Lung (tissue), 11 donors: ENCODE measurements at regions not wholly inside any gene's neighbourhood (a gene's known extent, or its start where the extent isn't known, plus 50 kb on each side); places are given as distances from the start of the nearest gene placed in this dataset.

Experiments used
- ATAC-seq: fragments of 200-7000 bp; cut with Tn5 transposase; one replicate; pipeline ENCODE4 v1.9.1; 2020; ENCODE audit warnings: moderate number of reproducible peaks; ENCODE audit not compliant: insufficient read depth, low FRiP score
- DNase-seq, 3 donors: peaks; one replicate each; pipeline ENCODE4 v3.0.0-alpha.2; 2013 to 2017
- H3K27ac ChIP-seq, 2 donors: one replicate each; pipeline ENCODE4 v1.5.1; 2013; ENCODE audit warnings: mild to moderate bottlenecking in 2 of 2, moderate library complexity in 2 of 2, control low read depth in 1 of 2, inconsistent platforms in 1 of 2, low read depth in 1 of 2, low read length in 1 of 2
- H3K27me3 ChIP-seq, 3 donors: one replicate each; pipeline ENCODE4 v1.5.1; 2013; ENCODE audit warnings: low read length in 2 of 3; ENCODE audit not compliant: control insufficient read depth in 3 of 3, insufficient read depth in 3 of 3
- H3K36me3 ChIP-seq, 4 donors: one replicate each; pipeline ENCODE4 v1.5.1; 2013; ENCODE audit warnings: low read length in 4 of 4, mild to moderate bottlenecking in 1 of 4, moderate library complexity in 1 of 4; ENCODE audit not compliant: control insufficient read depth in 4 of 4, insufficient read depth in 4 of 4
- H3K4me1 ChIP-seq, 5 donors: one replicate each; pipeline ENCODE4 v1.5.1; 2013; ENCODE audit warnings: low read length in 5 of 5, mild to moderate bottlenecking in 2 of 5, moderate library complexity in 1 of 5; ENCODE audit not compliant: control insufficient read depth in 5 of 5, insufficient read depth in 5 of 5
- H3K4me3 ChIP-seq: one replicate; pipeline ENCODE4 v1.5.1; 2013; ENCODE audit warnings: mild to moderate bottlenecking, control low read depth, moderate library complexity
- H3K9ac ChIP-seq, 2 donors: one replicate each; pipeline ENCODE4 v1.5.1; 2013; ENCODE audit warnings: low read length in 2 of 2, control low read depth in 1 of 2; ENCODE audit not compliant: insufficient read depth in 1 of 2
- H3K9me3 ChIP-seq, 4 donors: one replicate each; pipeline ENCODE4 v1.5.1; 2013; ENCODE audit warnings: low read length in 3 of 4, mild to moderate bottlenecking in 1 of 4, moderate library complexity in 1 of 4; ENCODE audit not compliant: control insufficient read depth in 4 of 4, insufficient read depth in 3 of 4
- WGBS, 2 donors: extraction: QIAGEN DNeasy Blood & Tissue Kit; methylation state at CpG; one replicate each; pipeline ENCODE4 v1.1.7; 2013; 5-methylcytosine and 5-hydroxymethylcytosine counted together
- TF ChIP-seq, protein P1 (sequence below): IDR thresholded peaks from 2 replicates; pipeline ENCODE4 v1.5.1; 2012; ENCODE audit warnings: mild to moderate bottlenecking; ENCODE audit errors: control extremely low read depth, extremely low read depth
- donor health status: control.
- donor health status: control.
- donor health status: Bipolar disorder and iron deficiency.
- donor health status: healthy.
- donor health status: DM: yes; HTN: yes; CAD: no.

DNA sequence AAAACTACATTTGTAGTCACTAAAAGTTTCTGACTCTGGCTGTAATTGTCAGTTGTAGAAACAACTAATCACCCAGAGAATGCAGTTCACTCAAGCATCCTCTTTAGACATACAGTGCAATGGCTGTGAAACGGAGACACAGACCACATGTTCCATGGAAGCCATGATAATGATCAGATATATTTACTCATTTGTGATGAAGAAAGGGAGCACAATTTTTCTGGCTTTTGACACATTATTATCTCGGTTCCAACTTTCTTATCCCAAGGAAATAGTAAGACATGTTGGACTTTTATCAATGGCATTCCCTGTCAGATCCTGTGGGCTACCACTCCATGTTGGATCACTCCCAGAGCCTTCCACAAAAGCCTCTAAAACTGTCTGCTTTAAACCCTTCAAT lies 215.0 kb upstream of the LRIG1 start:
- Histone ChIP-seq H3K4me3 (no peak overlapping the region), H3K4me1 (no peaks in the 10 kb centered on the region), H3K27ac (no peak overlapping the region), H3K9me3 (no peaks in the 10 kb centered on the region), H3K36me3 (no peaks in the 10 kb centered on the region), H3K27me3 (no peaks in the 10 kb centered on the region), H3K9ac (no peak overlapping the region)
- TF ChIP-seq, protein P1, sequence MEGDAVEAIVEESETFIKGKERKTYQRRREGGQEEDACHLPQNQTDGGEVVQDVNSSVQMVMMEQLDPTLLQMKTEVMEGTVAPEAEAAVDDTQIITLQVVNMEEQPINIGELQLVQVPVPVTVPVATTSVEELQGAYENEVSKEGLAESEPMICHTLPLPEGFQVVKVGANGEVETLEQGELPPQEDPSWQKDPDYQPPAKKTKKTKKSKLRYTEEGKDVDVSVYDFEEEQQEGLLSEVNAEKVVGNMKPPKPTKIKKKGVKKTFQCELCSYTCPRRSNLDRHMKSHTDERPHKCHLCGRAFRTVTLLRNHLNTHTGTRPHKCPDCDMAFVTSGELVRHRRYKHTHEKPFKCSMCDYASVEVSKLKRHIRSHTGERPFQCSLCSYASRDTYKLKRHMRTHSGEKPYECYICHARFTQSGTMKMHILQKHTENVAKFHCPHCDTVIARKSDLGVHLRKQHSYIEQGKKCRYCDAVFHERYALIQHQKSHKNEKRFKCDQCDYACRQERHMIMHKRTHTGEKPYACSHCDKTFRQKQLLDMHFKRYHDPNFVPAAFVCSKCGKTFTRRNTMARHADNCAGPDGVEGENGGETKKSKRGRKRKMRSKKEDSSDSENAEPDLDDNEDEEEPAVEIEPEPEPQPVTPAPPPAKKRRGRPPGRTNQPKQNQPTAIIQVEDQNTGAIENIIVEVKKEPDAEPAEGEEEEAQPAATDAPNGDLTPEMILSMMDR: no peak
- 70 to 76% methylated on average over 2 of the region's 2 CpGs for WGBS, 2 donors
- ATAC-seq (no peak), DNase-seq (no peak)

- Histone ChIP-seq H3K27me3 (no peaks in the 10 kb centered on the region), H3K36me3 (no peaks in the 10 kb centered on the region), H3K9me3 (no peaks in the 10 kb centered on the region), H3K4me1 (no peaks in the 10 kb centered on the region), H3K9ac (no peak overlapping the region), H3K4me3 (no peak overlapping the region), H3K27ac (no peak overlapping the region)
- ATAC-seq (no peak), DNase-seq (no peak)
- TF ChIP-seq, protein P1: no peak
- 94% methylated on average over 7 of the region's 7 CpGs for WGBS, 2 donors
These were observed 217.0 kb upstream of the LRIG1 start for GRCh38 chr3:66717806-66718205.

DNA sequence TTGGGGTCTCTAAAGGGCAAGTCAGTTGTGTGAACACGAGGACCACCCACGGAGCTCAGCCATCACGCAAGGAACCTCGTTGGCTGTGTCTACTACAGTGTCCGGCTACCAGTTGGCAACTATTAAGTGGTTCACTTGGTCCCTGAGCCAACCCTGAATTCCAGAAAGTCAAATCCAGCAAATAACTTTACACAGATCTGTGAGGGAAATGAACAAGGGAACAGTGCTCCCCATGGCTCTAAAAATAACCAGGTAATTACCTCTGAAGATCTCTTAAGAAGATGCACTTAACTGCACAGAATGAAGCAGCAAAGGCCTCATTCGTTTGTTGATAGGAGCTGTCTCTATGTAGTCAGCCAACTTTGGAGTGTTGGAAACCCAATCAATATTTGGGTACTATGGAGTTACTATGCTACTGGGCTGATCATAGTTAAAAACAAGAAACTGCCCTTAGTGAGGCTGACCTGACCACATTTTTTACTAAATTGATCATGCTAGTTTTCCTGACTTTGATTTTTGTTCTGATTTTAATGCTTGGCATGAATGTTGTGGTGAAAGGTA lies 219.1 kb upstream of the LRIG1 start:
- H3K4me1 ChIP-seq: no peaks in the 10 kb centered on the region
- DNase-seq (no peak), ATAC-seq (no peak)
- TF ChIP-seq, protein P1: no peak
- 79 to 83% methylated on average over 6 of the region's 6 CpGs for WGBS, 2 donors
- H3K27me3 ChIP-seq: no peaks in the 10 kb centered on the region
- no peaks in the 10 kb centered on the region for H3K36me3 ChIP-seq
- no peak overlapping the region for H3K4me3 ChIP-seq
- no peaks in the 10 kb centered on the region for H3K9me3 ChIP-seq
- no peak overlapping the region for H3K9ac ChIP-seq
- H3K27ac ChIP-seq: no peak overlapping the region

- DNase-seq (no peak), ATAC-seq (no peak)
- no peaks in the 10 kb centered on the region for H3K4me1 ChIP-seq
- WGBS, 2 donors: 70 to 79% methylated on average over 4 of the region's 4 CpGs
- no peaks in the 10 kb centered on the region for H3K27me3 ChIP-seq
- TF ChIP-seq, protein P1: no peak
- H3K36me3 ChIP-seq: no peaks in the 10 kb centered on the region
- H3K9ac ChIP-seq: no peak overlapping the region
- no peak overlapping the region for H3K4me3 ChIP-seq
- no peak overlapping the region for H3K27ac ChIP-seq
- no peaks in the 10 kb centered on the region for H3K9me3 ChIP-seq
These were observed 219.7 kb upstream of the LRIG1 start for GRCh38 chr3:66720508-66720907.
